SK-N-SH (cell line): ENCODE measurements at regions not wholly inside any gene's neighbourhood (a gene's known extent, or its start where the extent isn't known, plus 50 kb on each side); places are given as distances from the start of the nearest gene placed in this dataset.

Experiments used
- CTCF ChIA-PET: fragments of 300-600, 350-600 bp; formaldehyde crosslinking; extraction: SDS; loops from one replicate; lab custom pipeline; 2021; lab: Yijun Ruan, JAX
- POLR2A ChIA-PET: fragments of 350-600 bp; sonication (Branson Sonifier 250); formaldehyde crosslinking; extraction: SDS; loops from one replicate; lab custom pipeline; 2020; ENCODE audit warnings: antibody characterized with exemption, inconsistent platforms; lab: Yijun Ruan, JAX
- DNase-seq: peaks from one replicate; pipeline ENCODE4 v3.0.0; 2012
- H2AFZ ChIP-seq: fragments of 200-600 bp; sonication (generic); 2 replicates; pipeline ENCODE4 v1.8.1; 2016; ENCODE audit warnings: antibody characterized with exemption, mild to moderate bottlenecking, low read depth
- H3F3A ChIP-seq: fragments of 200-600 bp; sonication (generic); replicated peaks from 2 replicates; pipeline ENCODE3; 2016; ENCODE audit warnings: antibody characterized with exemption, mild to moderate bottlenecking; ENCODE audit not compliant: insufficient read depth
- H3K27ac ChIP-seq, 2 experiments: fragments of 200-500 bp in 1 of 2; fragments of 200-600 bp in 1 of 2; sonication (Bioruptor generic) in 1 of 2; sonication (generic), shearing (Covaris generic) in 1 of 2; 2 replicates each; pipeline versions ENCODE4 v1.5.1 to v1.6.1; 2014 to 2016; ENCODE audit warnings: low read depth in 2 of 2, inconsistent platforms in 1 of 2, low read length in 1 of 2, mild to moderate bottlenecking in 1 of 2, mixed read lengths in 1 of 2
- H3K27me3 ChIP-seq: fragments of 200-600 bp; sonication (generic), shearing (Covaris generic); 2 replicates; pipeline ENCODE4 v1.6.1; 2016; ENCODE audit warnings: mixed run types; ENCODE audit not compliant: insufficient read depth
- H3K36me3 ChIP-seq, 2 experiments: fragments of 200-500 bp in 1 of 2; fragments of 200-600 bp in 1 of 2; sonication (Bioruptor generic) in 1 of 2; sonication (generic) in 1 of 2; replicated peaks in 1 of 2; 2 replicates each; pipeline versions ENCODE3 to v1.5.1; 2014 to 2016; ENCODE audit warnings: low read length in 1 of 2, mild to moderate bottlenecking in 1 of 2; ENCODE audit not compliant: insufficient read depth in 2 of 2, control insufficient read depth in 1 of 2
- H3K4me1 ChIP-seq, 2 experiments: fragments of 200-500 bp in 1 of 2; fragments of 200-600 bp in 1 of 2; sonication (Bioruptor generic) in 1 of 2; sonication (generic), shearing (Covaris generic) in 1 of 2; 2 replicates each; pipeline versions ENCODE4 v1.5.1 to v1.6.1; 2014 to 2016; ENCODE audit warnings: low read depth in 1 of 2, low read length in 1 of 2, mixed run types in 1 of 2; ENCODE audit not compliant: insufficient read depth in 2 of 2, control insufficient read depth in 1 of 2
- H3K4me2 ChIP-seq: fragments of 200-600 bp; sonication (generic), shearing (Covaris generic); 2 replicates; pipeline ENCODE4 v1.6.1; 2017; ENCODE audit warnings: mixed run types
- H3K4me3 ChIP-seq, 2 experiments: fragments of 200-500 bp in 1 of 2; fragments of 200-600 bp in 1 of 2; sonication (Bioruptor generic) in 1 of 2; sonication (generic), shearing (Covaris generic) in 1 of 2; 2 replicates each; pipeline versions ENCODE4 v1.5.1 to v1.8.1; 2014 to 2016; ENCODE audit warnings: low read depth in 2 of 2, inconsistent platforms in 1 of 2, low read length in 1 of 2, mild to moderate bottlenecking in 1 of 2, mixed read lengths in 1 of 2, moderate library complexity in 1 of 2
- H3K79me2 ChIP-seq: fragments of 200-600 bp; sonication (generic); 2 replicates; pipeline ENCODE4 v1.8.1; 2017; ENCODE audit warnings: mild to moderate bottlenecking; ENCODE audit not compliant: insufficient read depth
- H3K9ac ChIP-seq: fragments of 200-600 bp; sonication (generic); 2 replicates; pipeline ENCODE4 v1.6.1; 2017; ENCODE audit warnings: mixed run types
- H3K9me2 ChIP-seq: fragments of 200-600 bp; sonication (generic); 2 replicates; pipeline ENCODE4 v1.6.1; 2017; ENCODE audit warnings: mixed run types
- H3K9me3 ChIP-seq: fragments of 200-600 bp; sonication (generic); 2 replicates; pipeline ENCODE4 v1.6.1; 2017; ENCODE audit warnings: mixed run types, mild to moderate bottlenecking, moderate library complexity
- H4K20me1 ChIP-seq: fragments of 200-600 bp; sonication (generic); 2 replicates; pipeline ENCODE4 v1.6.1; 2017; ENCODE audit warnings: mild to moderate bottlenecking, mixed run types; ENCODE audit not compliant: insufficient read depth
- CTCF ChIP-seq: fragments of 200-600 bp; sonication (generic); IDR thresholded peaks from 2 replicates; pipeline ENCODE4 v1.6.1; 2017; ENCODE audit warnings: antibody characterized with exemption, mild to moderate bottlenecking, moderate library complexity
- GABPA ChIP-seq: IDR thresholded peaks from 2 replicates; pipeline ENCODE4 v1.4.0; 2012; ENCODE audit warnings: low read depth, mild to moderate bottlenecking
- MAX ChIP-seq: IDR thresholded peaks from 2 replicates; pipeline ENCODE4 v1.4.0; 2012; ENCODE audit warnings: low read depth
- MEF2A ChIP-seq: IDR thresholded peaks from 2 replicates; pipeline ENCODE4 v1.4.0; 2012; ENCODE audit warnings: low read depth, borderline replicate concordance
- MXI1 ChIP-seq: IDR thresholded peaks from 2 replicates; pipeline ENCODE4 v1.6.1; 2012; ENCODE audit warnings: mild to moderate bottlenecking, low read depth, low read length, improper control_type of control experiment
- NRF1 ChIP-seq: IDR thresholded peaks from 2 replicates; pipeline ENCODE4 v1.6.1; 2012; ENCODE audit warnings: low read depth, mild to moderate bottlenecking, low read length
- POLR2AphosphoS5 ChIP-seq: IDR thresholded peaks from 2 replicates; pipeline ENCODE4 v1.6.1; 2012; ENCODE audit warnings: low read depth, low read length
- RFX5 ChIP-seq: IDR thresholded peaks from 2 replicates; pipeline ENCODE4 v1.6.1; 2012; ENCODE audit warnings: mild to moderate bottlenecking, improper control_type of control experiment, low read length
- RXRA ChIP-seq: IDR thresholded peaks from 2 replicates; pipeline ENCODE4 v1.4.0; 2012; ENCODE audit warnings: low read depth, mild to moderate bottlenecking, borderline replicate concordance
- TAF1 ChIP-seq: IDR thresholded peaks from 2 replicates; pipeline ENCODE4 v1.6.1; 2012; ENCODE audit warnings: low read depth, mild to moderate bottlenecking, low read length, moderate library complexity, borderline replicate concordance
- USF1 ChIP-seq: IDR thresholded peaks from 2 replicates; pipeline ENCODE4 v1.4.0; 2012; ENCODE audit warnings: low read depth, borderline replicate concordance
- USF2 ChIP-seq: fragments of 150-350 bp; IDR thresholded peaks from 2 replicates; pipeline ENCODE4 v1.6.1; 2017; ENCODE audit warnings: antibody characterized with exemption, low read length, low read depth, borderline replicate concordance
- ZBTB33 ChIP-seq: IDR thresholded peaks from 2 replicates; pipeline ENCODE4 v1.4.0; 2012; ENCODE audit warnings: low read depth, borderline replicate concordance
- WGBS: methylation state at CpG from one replicate; pipeline ENCODE4 v1.1.6; 2017; ENCODE audit warnings: low lambda C conversion rate; 5-methylcytosine and 5-hydroxymethylcytosine counted together

GRCh38 chr11:133718831-133719230 is 126.5 kb downstream of the SPATA19 start:
- DNase-seq, result no peak
- no peak overlapping the region for H3K4me2 ChIP-seq
- H3K4me3 ChIP-seq, result no peak overlapping the region
- no peak overlapping the region for H2AFZ ChIP-seq
- no peaks in the 10 kb centered on the region for H3K36me3 ChIP-seq
- no peak overlapping the region for H3K9ac ChIP-seq
- no peaks in the 10 kb centered on the region for H4K20me1 ChIP-seq
- CTCF ChIA-PET, result no interaction called here
- H3K9me3 ChIP-seq, result no peaks in the 10 kb centered on the region
- H3K27ac ChIP-seq, result no peak overlapping the region
- TF ChIP-seq GABPA, result no peak
- H3F3A ChIP-seq, result no peaks in the 10 kb centered on the region
- no peaks in the 10 kb centered on the region for H3K4me1 ChIP-seq
- POLR2A ChIA-PET, result no interaction called here
- H3K9me2 ChIP-seq, result no peaks in the 10 kb centered on the region
- H3K27me3 ChIP-seq, result no peaks in the 10 kb centered on the region
- 45% methylated on average over 5 of the region's 5 CpGs for WGBS
- no peaks in the 10 kb centered on the region for H3K79me2 ChIP-seq

- Histone ChIP-seq H3K9ac (no peak overlapping the region), H3K79me2 (no peaks in the 10 kb centered on the region), H3K4me1 (no peaks in the 10 kb centered on the region), H2AFZ (no peak overlapping the region), H3K4me2 (no peak overlapping the region), H3K27me3 (no peaks in the 10 kb centered on the region), H3K36me3 (no peaks in the 10 kb centered on the region), H3K4me3 (no peak overlapping the region), H3K27ac (no peak overlapping the region), H3F3A (no peaks in the 10 kb centered on the region), H3K9me2 (no peaks in the 10 kb centered on the region), H4K20me1 (no peaks in the 10 kb centered on the region), H3K9me3 (no peaks in the 10 kb centered on the region)
- WGBS, result 15% methylated on average over 7 of the region's 7 CpGs
- no peak for DNase-seq
- ChIA-PET CTCF (no interaction called here), POLR2A (no interaction called here)
- no peak for TF ChIP-seq USF2
- no peak for TF ChIP-seq CTCF
- no peak for TF ChIP-seq TAF1
- no peak for TF ChIP-seq RFX5
- no peak for TF ChIP-seq ZBTB33
- TF ChIP-seq MAX, result no peak
- no peak for TF ChIP-seq GABPA
- TF ChIP-seq MEF2A, result no peak
- no peak for TF ChIP-seq RXRA
- TF ChIP-seq MXI1, result no peak
- TF ChIP-seq POLR2AphosphoS5, result no peak
- TF ChIP-seq USF1, result no peak
- no peak for TF ChIP-seq NRF1
Observed at GRCh38 chr11:133718238-133718637, 127.1 kb downstream of the SPATA19 start.
